Neural cell (in vitro differentiated cells): ENCODE measurements at regions not wholly inside any gene's neighbourhood (a gene's known extent, or its start where the extent isn't known, plus 50 kb on each side); places are given as distances from the start of the nearest gene placed in this dataset.

Experiments
- H2AFZ ChIP-seq: fragments of 200-600, 300-800 bp; sonication (generic), shearing (Covaris generic); 2 replicates; pipeline ENCODE4 v1.6.0; 2014; ENCODE audit warnings: low read depth, mild to moderate bottlenecking, antibody characterized with exemption, low read length, moderate library complexity
- H3F3A ChIP-seq: fragments of 200-600 bp; shearing (Covaris generic); 2 replicates; pipeline ENCODE4 v1.6.1; 2016; ENCODE audit warnings: mild to moderate bottlenecking, moderate library complexity, mixed read lengths, antibody characterized with exemption, low read length; ENCODE audit not compliant: insufficient read depth, poor library complexity, severe bottlenecking
- H3K27ac ChIP-seq: fragments of 200-600, 300-800 bp; sonication (generic), shearing (Covaris generic); 2 replicates; pipeline ENCODE4 v1.5.1; 2014; ENCODE audit warnings: mild to moderate bottlenecking, low read length, moderate library complexity
- H3K27me3 ChIP-seq: fragments of 300-800, 200-600 bp; sonication (generic), shearing (Covaris generic); 2 replicates; pipeline ENCODE4 v1.6.0; 2014; ENCODE audit warnings: mild to moderate bottlenecking, low read depth, low read length, moderate library complexity; ENCODE audit not compliant: insufficient read depth
- H3K36me3 ChIP-seq: fragments of 300-800, 200-600 bp; sonication (generic), shearing (Covaris generic); 2 replicates; pipeline ENCODE4 v1.5.1; 2014; ENCODE audit warnings: mild to moderate bottlenecking, antibody characterized with exemption, low read length, moderate library complexity; ENCODE audit not compliant: insufficient read depth
- H3K4me2 ChIP-seq: fragments of 300-800, 200-600 bp; sonication (generic), shearing (Covaris generic); 2 replicates; pipeline ENCODE4 v1.6.0; 2014; ENCODE audit warnings: mild to moderate bottlenecking, low read length
- H3K4me3 ChIP-seq: fragments of 300-800, 200-600 bp; sonication (generic), shearing (Covaris generic); 2 replicates; pipeline ENCODE4 v1.5.1; 2014; ENCODE audit warnings: mild to moderate bottlenecking, low read length, moderate library complexity
- H3K79me2 ChIP-seq: fragments of 200-600 bp; shearing (Covaris generic); replicated peaks from 2 replicates; pipeline ENCODE4 v1.6.0; 2014; ENCODE audit warnings: mild to moderate bottlenecking, low read length, moderate library complexity; ENCODE audit not compliant: insufficient read depth
- H3K9ac ChIP-seq: fragments of 300-800, 200-600 bp; sonication (generic), shearing (Covaris generic); 2 replicates; pipeline ENCODE4 v1.6.1; 2016; ENCODE audit warnings: mild to moderate bottlenecking, low read length, mixed read lengths
- H3K9me2 ChIP-seq: fragments of 200-600 bp; shearing (Covaris generic); 2 replicates; pipeline ENCODE4 v1.6.1; 2016; ENCODE audit warnings: mild to moderate bottlenecking, low read length, mixed read lengths; ENCODE audit not compliant: insufficient read depth
- H3K9me3 ChIP-seq: fragments of 200-600, 300-800 bp; sonication (generic), shearing (Covaris generic); 2 replicates; pipeline ENCODE4 v1.6.1; 2016; ENCODE audit warnings: mild to moderate bottlenecking, mixed run types, low read length, moderate library complexity, mixed read lengths
- H4K20me1 ChIP-seq: fragments of 200-600 bp; shearing (Covaris generic); 2 replicates; pipeline ENCODE4 v1.6.1; 2016; ENCODE audit warnings: mild to moderate bottlenecking, mixed run types; ENCODE audit not compliant: insufficient read depth
- CTCF ChIP-seq: fragments of 450-650 bp; IDR thresholded peaks from 2 replicates; pipeline ENCODE4 v1.5.1; 2014; ENCODE audit warnings: antibody characterized with exemption, mild to moderate bottlenecking, moderate library complexity; ENCODE audit not compliant: poor library complexity, severe bottlenecking
- EP300 ChIP-seq: fragments of 450-650 bp; conservative IDR thresholded peaks from 2 replicates; pipeline ENCODE4 v1.6.1; 2014; ENCODE audit warnings: antibody characterized with exemption, mild to moderate bottlenecking, moderate library complexity; ENCODE audit not compliant: poor library complexity, severe bottlenecking
- EZH2 ChIP-seq: fragments of 200-600, 300-800 bp; shearing (Covaris generic), sonication (generic); IDR thresholded peaks from 2 replicates; pipeline ENCODE4 v1.6.1; 2014; ENCODE audit warnings: antibody characterized with exemption, low read length, borderline replicate concordance, mild to moderate bottlenecking; ENCODE audit not compliant: insufficient read depth, poor library complexity, severe bottlenecking
- MXI1 ChIP-seq: fragments of 450-650 bp; conservative IDR thresholded peaks from 2 replicates; pipeline ENCODE4 v1.6.1; 2014; ENCODE audit warnings: antibody characterized with exemption, mild to moderate bottlenecking; ENCODE audit not compliant: poor library complexity, severe bottlenecking
- POLR2AphosphoS5 ChIP-seq: IDR thresholded peaks from 2 replicates; pipeline ENCODE4 v1.6.1; 2012
- RAD21 ChIP-seq: fragments of 450-650 bp; conservative IDR thresholded peaks from 2 replicates; pipeline ENCODE4 v1.6.1; 2014; ENCODE audit warnings: antibody characterized with exemption, mild to moderate bottlenecking, moderate library complexity
- SMC3 ChIP-seq: fragments of 450-650 bp; conservative IDR thresholded peaks from 2 replicates; pipeline ENCODE4 v1.6.1; 2014; ENCODE audit warnings: antibody characterized with exemption, mild to moderate bottlenecking, moderate library complexity; ENCODE audit not compliant: poor library complexity
- TAF1 ChIP-seq: IDR thresholded peaks from 2 replicates; pipeline ENCODE4 v1.6.1; 2012; ENCODE audit warnings: low read depth
- TF ChIP-seq, protein P1 (sequence below): IDR thresholded peaks from 2 replicates; pipeline ENCODE4 v1.6.1; 2012; ENCODE audit warnings: borderline replicate concordance

DNA sequence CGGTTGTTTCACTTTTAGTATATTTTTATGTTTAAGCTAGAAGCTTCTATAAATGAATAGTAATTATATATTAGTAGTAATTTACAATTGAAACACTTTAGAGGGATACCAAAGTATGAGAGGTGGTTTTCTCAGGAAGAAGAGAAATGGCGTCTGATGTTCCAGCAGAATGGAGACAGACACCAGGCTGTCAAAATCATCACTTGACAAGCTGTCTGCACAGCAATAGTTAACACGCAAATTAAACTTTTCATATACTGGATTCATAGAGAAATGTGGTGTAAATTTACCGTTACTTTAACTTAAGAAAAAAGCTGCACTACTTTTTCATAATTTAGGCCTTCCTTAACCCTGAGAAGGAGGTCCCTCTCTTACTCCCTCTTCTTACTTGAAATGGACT lies 82.6 kb downstream of the FAM217A start:
- Histone ChIP-seq H4K20me1 (no peaks in the 10 kb centered on the region), H3K79me2 (peaks cover 9% of the 10 kb centered on the region), H3K4me2 (no peak overlapping the region), H3K27ac (no peak overlapping the region), H3K4me3 (no peak overlapping the region), H3K9ac (no peak overlapping the region), H3F3A (peaks cover 2% of the 10 kb centered on the region), H3K36me3 (no peaks in the 10 kb centered on the region), H3K9me2 (no peaks in the 10 kb centered on the region), H3K9me3 (no peaks in the 10 kb centered on the region), H3K27me3 (no peaks in the 10 kb centered on the region), H2AFZ (no peak overlapping the region)
- TF ChIP-seq MXI1 (no peak), EP300 (peak; percentile 86), CTCF (no peak), POLR2AphosphoS5 (peak; percentile 74)

- Histone ChIP-seq H3K36me3 (no peaks in the 10 kb centered on the region), H3K27ac (no peak overlapping the region)
These were observed 81.7 kb downstream of the FAM217A start for GRCh38 chr6:3997177-3997770.

More at GRCh38 chr6:3997177-3997770, 81.7 kb downstream of the FAM217A start:
- peaks cover 9% of the 10 kb centered on the region for H3K79me2 ChIP-seq
- no peak overlapping the region for H3K4me2 ChIP-seq
- no peak overlapping the region for H3K4me3 ChIP-seq
- no peaks in the 10 kb centered on the region for H3K9me2 ChIP-seq
- H3F3A ChIP-seq, result peaks cover 2% of the 10 kb centered on the region
- no peak for TF ChIP-seq EP300
- TF ChIP-seq, protein P1, sequence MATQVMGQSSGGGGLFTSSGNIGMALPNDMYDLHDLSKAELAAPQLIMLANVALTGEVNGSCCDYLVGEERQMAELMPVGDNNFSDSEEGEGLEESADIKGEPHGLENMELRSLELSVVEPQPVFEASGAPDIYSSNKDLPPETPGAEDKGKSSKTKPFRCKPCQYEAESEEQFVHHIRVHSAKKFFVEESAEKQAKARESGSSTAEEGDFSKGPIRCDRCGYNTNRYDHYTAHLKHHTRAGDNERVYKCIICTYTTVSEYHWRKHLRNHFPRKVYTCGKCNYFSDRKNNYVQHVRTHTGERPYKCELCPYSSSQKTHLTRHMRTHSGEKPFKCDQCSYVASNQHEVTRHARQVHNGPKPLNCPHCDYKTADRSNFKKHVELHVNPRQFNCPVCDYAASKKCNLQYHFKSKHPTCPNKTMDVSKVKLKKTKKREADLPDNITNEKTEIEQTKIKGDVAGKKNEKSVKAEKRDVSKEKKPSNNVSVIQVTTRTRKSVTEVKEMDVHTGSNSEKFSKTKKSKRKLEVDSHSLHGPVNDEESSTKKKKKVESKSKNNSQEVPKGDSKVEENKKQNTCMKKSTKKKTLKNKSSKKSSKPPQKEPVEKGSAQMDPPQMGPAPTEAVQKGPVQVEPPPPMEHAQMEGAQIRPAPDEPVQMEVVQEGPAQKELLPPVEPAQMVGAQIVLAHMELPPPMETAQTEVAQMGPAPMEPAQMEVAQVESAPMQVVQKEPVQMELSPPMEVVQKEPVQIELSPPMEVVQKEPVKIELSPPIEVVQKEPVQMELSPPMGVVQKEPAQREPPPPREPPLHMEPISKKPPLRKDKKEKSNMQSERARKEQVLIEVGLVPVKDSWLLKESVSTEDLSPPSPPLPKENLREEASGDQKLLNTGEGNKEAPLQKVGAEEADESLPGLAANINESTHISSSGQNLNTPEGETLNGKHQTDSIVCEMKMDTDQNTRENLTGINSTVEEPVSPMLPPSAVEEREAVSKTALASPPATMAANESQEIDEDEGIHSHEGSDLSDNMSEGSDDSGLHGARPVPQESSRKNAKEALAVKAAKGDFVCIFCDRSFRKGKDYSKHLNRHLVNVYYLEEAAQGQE, result no peak
- TF ChIP-seq MXI1, result no peak
- TF ChIP-seq POLR2AphosphoS5, result no peak
- no peak for TF ChIP-seq SMC3
- no peak for TF ChIP-seq EZH2
- TF ChIP-seq TAF1, result no peak
- no peak for TF ChIP-seq CTCF
- TF ChIP-seq RAD21, result no peak
- no peaks in the 10 kb centered on the region for H4K20me1 ChIP-seq
- H3K27me3 ChIP-seq, result no peaks in the 10 kb centered on the region
- no peak overlapping the region for H2AFZ ChIP-seq
- no peaks in the 10 kb centered on the region for H3K9me3 ChIP-seq
- no peak overlapping the region for H3K9ac ChIP-seq
